ENCODE measurements at regions not wholly inside any gene's neighbourhood (a gene's known extent, or its start where the extent isn't known, plus 50 kb on each side); places are given as distances from the start of the nearest gene placed in this dataset.
A peak's percentile ranks its signal among the peaks of the same experiment; 100 is the strongest.

DNA sequence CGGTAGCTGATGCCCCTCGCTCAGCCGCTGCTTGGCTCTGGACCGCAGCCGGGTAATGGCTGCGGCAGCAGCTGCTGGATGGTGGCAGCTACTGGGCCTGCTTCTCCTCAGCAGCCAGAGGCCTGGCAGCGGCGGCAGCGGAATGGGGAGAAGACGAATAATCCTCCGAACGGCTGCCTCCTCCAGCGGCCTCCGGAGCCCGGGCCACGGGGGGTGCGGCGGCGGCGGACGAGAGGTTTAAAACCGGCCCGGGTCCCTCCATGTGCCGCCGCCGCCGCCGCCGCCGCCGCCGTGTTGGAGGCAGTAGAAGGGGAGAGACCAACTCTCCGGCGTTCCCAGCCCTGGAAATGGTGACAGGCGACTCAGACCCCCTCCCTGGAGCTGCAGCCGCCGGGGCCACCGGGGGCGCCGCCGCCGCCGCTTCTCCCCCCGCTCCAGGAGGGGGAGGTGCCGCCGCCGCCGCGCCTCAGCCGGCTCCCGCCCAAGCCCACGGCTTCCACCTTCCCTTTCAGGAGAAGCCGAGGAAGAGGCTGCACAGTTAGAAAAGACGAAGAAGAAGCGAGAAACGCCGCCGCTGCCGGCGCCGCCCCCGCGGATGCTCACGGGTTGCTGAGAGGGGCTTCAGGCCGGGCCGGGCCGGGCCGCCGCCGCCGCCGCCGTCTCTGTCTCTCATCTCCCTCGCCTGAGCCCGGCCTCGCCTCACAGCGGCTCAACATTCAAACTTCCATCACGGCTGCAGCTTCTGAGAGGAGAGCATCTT lies 118.4 kb upstream of the PRSS3 start:
- TF ChIP-seq, protein P1, sequence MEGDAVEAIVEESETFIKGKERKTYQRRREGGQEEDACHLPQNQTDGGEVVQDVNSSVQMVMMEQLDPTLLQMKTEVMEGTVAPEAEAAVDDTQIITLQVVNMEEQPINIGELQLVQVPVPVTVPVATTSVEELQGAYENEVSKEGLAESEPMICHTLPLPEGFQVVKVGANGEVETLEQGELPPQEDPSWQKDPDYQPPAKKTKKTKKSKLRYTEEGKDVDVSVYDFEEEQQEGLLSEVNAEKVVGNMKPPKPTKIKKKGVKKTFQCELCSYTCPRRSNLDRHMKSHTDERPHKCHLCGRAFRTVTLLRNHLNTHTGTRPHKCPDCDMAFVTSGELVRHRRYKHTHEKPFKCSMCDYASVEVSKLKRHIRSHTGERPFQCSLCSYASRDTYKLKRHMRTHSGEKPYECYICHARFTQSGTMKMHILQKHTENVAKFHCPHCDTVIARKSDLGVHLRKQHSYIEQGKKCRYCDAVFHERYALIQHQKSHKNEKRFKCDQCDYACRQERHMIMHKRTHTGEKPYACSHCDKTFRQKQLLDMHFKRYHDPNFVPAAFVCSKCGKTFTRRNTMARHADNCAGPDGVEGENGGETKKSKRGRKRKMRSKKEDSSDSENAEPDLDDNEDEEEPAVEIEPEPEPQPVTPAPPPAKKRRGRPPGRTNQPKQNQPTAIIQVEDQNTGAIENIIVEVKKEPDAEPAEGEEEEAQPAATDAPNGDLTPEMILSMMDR (conservative IDR thresholded peaks at IDR 0.05; ENCODE audit: low read depth, low read length), result no peak
- DNase-seq (ENCODE audit: low read depth), result no peak
- peak overlapping the region; percentile 53 for H3K4me3 ChIP-seq (ENCODE audit: low read depth, low read length)

DNA sequence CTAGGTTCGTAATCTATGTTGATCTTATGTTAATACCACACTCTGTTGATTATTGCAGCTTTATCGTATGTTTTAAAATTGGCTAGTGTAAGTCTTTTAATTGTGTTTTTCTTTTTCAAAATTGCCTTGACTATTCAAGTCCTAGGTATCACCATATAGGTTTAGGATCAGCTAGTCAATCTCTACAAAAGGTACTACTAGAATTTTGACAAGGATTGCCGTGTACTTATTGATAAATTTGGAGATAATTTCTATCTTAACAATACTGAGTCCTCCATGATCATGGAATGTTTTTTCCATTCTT lies 117.9 kb upstream of the PRSS3 start:
- DNase-seq (ENCODE audit: low read depth), result no peak
- TF ChIP-seq, protein P1 (conservative IDR thresholded peaks at IDR 0.05; ENCODE audit: low read depth, low read length), result no peak
- peak overlapping the region; percentile 53 for H3K4me3 ChIP-seq (ENCODE audit: low read depth, low read length)

DNA sequence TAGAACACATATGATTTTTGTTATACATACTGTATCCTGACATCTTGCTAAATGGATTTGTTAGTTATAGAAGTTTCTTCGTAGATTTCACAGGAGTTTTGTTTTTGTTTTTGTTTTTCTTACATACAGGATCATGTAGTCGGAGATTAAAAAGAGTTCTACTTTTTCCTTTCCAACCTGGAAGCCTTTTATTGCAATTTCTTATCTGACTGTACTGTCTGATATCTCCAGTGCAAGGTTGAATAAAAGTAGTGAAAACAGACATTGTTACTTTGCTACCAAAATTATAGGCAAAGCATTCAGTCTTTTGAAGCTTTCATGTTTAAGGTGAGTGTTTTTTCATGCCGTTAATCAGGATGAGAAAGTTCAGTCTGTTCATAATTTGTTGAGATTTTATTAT lies 117.4 kb upstream of the PRSS3 start:
- DNase-seq (ENCODE audit: low read depth), result no peak
- no peak overlapping the region for H3K4me3 ChIP-seq (ENCODE audit: low read depth, low read length)
- TF ChIP-seq, protein P1 (conservative IDR thresholded peaks at IDR 0.05; ENCODE audit: low read depth, low read length), result no peak

DNA sequence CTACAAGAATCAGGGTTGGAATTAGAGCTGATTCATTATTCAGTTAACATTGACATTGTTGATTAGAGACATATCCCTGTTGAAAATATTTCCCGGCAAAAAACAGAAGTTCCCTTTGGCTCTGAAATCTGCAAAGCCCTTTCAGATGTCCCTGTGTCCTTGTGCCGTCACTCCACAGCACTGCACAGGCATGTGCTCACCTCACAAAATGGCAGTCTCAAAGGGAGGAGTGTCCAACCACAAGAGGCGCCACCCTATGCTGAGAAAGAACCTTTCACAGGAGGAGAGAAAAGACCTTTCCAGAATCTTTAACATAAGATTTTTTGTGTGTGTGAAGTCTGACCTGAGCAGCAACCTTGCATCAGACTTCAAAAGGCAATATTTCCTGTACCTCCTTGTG lies 112.8 kb upstream of the PRSS3 start:
- H3K4me3 ChIP-seq (ENCODE audit: low read depth, low read length), result no peak overlapping the region
- DNase-seq (ENCODE audit: low read depth), result no peak
- TF ChIP-seq, protein P1 (conservative IDR thresholded peaks at IDR 0.05; ENCODE audit: low read depth, low read length), result no peak

DNA sequence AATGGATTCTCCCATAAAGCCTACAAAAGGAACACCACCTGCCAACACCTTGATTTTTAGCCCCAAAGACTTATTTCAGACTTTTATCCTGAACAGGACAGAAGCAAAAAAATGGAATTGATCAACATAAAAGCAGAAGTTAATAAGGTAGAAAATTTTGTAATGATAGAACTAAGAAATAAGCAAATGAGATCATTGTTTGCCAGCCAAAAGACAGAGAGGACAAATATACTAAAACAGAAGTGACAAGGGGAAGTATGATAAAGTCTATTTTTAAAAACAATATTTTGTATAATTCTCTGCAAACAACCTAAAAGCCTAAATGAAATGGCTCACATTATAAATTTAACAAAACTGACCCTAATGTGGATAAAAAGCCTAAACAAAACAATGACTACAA lies 110.5 kb upstream of the PRSS3 start:
- H3K4me3 ChIP-seq (ENCODE audit: low read depth, low read length), result no peak overlapping the region
- TF ChIP-seq, protein P1 (conservative IDR thresholded peaks at IDR 0.05; ENCODE audit: low read depth, low read length), result no peak
- DNase-seq (ENCODE audit: low read depth), result no peak

DNA sequence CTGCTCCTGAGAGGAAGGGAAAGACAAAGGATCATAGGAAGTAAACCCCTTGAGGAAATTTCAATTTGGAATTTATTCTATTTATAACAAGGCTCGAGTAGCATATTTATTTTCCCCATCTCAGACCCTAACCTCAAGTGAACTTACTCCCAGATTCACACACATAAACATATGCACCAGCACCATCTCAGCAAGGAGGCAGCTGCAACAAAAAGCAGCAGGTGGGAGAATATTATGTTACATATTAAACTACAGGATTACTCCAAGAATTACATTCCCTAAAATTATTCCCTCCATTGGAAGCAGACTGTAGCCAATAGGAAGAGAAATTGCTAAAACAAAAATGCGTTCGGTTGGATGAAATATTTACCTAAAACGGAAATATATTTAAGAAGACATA lies 108.4 kb upstream of the PRSS3 start:
- H3K4me3 ChIP-seq (ENCODE audit: low read depth, low read length), result no peak overlapping the region
- TF ChIP-seq, protein P1 (conservative IDR thresholded peaks at IDR 0.05; ENCODE audit: low read depth, low read length), result no peak
- DNase-seq (ENCODE audit: low read depth), result no peak

DNA sequence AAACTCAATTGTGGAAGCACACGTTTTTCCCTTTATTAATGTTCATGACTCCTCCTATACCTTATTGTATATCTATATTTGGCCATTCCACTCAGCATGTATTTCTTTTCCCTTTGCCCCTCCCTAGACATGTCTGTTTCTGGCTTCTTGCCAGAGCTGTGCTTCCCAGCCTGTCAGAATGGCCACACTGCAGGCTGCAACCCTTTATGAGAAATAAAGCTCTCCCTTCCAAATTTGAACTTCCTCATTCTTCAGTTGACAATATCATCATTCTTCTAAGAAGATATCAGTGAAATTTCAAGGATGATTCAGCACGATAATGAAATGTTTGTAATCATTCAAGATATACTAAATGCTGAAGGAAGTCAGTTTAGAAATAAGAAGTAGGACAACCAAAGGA lies 107.6 kb upstream of the PRSS3 start:
- TF ChIP-seq, protein P1 (conservative IDR thresholded peaks at IDR 0.05; ENCODE audit: low read depth, low read length), result no peak
- DNase-seq (ENCODE audit: low read depth), result no peak
- H3K4me3 ChIP-seq (ENCODE audit: low read depth, low read length), result no peak overlapping the region
